Peyer's patch (tissue), 4 donors: ENCODE measurements at regions not wholly inside any gene's neighbourhood (a gene's known extent, or its start where the extent isn't known, plus 50 kb on each side); places are given as distances from the start of the nearest gene placed in this dataset.

ENCODE experiments used
- POLR2A ChIP-seq, 2 donors: fragments of 450-650 bp; IDR thresholded peaks; one replicate each; pipeline ENCODE4 v1.5.1; 2017; ENCODE audit warnings: antibody characterized with exemption in 2 of 2, mild to moderate bottlenecking in 2 of 2, moderate library complexity in 2 of 2
- TF ChIP-seq, protein P1 (sequence below), 6 experiments: fragments of 450-650 bp in 4 of 6; fragments of 200-600 bp in 2 of 6; sonication (generic) in 1 of 6; IDR thresholded peaks; one replicate each; pipeline ENCODE4 v1.5.1; 2017 to 2019; ENCODE audit warnings: antibody characterized with exemption in 6 of 6, mild to moderate bottlenecking in 3 of 6, moderate library complexity in 1 of 6

- no peak for TF ChIP-seq POLR2A (IDR thresholded peaks at IDR 0.05)
- TF ChIP-seq, protein P1, sequence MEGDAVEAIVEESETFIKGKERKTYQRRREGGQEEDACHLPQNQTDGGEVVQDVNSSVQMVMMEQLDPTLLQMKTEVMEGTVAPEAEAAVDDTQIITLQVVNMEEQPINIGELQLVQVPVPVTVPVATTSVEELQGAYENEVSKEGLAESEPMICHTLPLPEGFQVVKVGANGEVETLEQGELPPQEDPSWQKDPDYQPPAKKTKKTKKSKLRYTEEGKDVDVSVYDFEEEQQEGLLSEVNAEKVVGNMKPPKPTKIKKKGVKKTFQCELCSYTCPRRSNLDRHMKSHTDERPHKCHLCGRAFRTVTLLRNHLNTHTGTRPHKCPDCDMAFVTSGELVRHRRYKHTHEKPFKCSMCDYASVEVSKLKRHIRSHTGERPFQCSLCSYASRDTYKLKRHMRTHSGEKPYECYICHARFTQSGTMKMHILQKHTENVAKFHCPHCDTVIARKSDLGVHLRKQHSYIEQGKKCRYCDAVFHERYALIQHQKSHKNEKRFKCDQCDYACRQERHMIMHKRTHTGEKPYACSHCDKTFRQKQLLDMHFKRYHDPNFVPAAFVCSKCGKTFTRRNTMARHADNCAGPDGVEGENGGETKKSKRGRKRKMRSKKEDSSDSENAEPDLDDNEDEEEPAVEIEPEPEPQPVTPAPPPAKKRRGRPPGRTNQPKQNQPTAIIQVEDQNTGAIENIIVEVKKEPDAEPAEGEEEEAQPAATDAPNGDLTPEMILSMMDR (IDR thresholded peaks at IDR 0.05) = no peak
Measured at GRCh38 chr4:134624365-134624764, 422.8 kb upstream of the PABPC4L start.
